ENCODE measurements at regions not wholly inside any gene's neighbourhood (a gene's known extent, or its start where the extent isn't known, plus 50 kb on each side); places are given as distances from the start of the nearest gene placed in this dataset.

DNA sequence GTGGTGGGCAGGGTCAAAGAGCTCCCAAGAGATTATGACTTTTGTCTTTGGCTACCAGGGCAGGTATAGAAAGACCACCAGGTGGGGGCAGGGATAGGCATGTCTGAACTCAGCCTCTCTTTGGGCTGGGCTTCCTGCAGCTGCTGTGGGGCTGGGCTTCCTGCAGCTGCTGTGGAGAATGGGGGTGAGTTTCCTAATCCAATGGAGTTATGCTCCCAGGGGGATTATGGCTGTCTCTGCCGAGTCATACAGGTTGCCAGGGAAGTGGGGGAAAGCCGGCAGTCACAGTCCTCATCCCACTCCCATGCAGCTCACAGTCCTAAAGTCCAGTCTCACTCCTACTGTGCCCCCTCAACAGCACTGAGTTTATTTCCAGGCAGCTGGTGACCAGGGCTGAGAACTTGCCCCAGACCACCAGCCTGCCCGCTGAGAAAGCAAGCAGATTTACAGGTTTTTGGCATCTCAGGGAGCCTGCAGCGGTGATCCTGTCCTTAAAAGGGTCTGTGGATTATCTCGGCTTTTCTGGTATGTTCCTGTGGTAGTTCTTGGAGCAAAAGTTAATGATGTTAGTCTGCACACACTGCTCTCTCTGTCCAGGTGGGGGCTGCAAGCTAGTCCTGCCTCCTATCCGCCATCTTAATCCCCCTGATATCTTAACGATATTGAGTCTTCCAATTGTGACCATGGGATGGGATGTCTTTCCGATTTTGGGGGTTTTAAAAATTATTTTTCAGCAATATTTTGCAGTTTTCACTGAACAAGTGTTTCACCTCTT is 133.4 kb downstream of the RTL9 start:
- Histone ChIP-seq H4K5ac (ENCODE audit: insufficient read length, low read depth, low read length) (no peak overlapping the region), H3K23ac (ENCODE audit: insufficient read length, low read depth, low read length) (no peak overlapping the region), H3K4ac (ENCODE audit: low read depth, low read length) (no peak overlapping the region), H2BK20ac (ENCODE audit: low read depth, low read length, poor library complexity, severe bottlenecking) (no peak overlapping the region), H3K14ac (ENCODE audit: insufficient read depth, low read length) (no peak overlapping the region), H3K23me2 (ENCODE audit: insufficient read length, low read depth, low read length, poor library complexity, severe bottlenecking) (no peaks in the 10 kb centered on the region), H3K4me2 (ENCODE audit: insufficient read depth, insufficient read length, low read length) (no peak overlapping the region), H2BK12ac (ENCODE audit: insufficient read length, low read depth, low read length) (no peak overlapping the region), H4K8ac (replicated peaks; ENCODE audit: insufficient read length, low read depth, low read length) (no peak overlapping the region), H3K27ac (ENCODE audit: insufficient read length, low read depth, low read length) (no peak overlapping the region), H2BK120ac (ENCODE audit: low read depth, low read length, poor library complexity, severe bottlenecking) (no peak overlapping the region), H3K56ac (ENCODE audit: insufficient read length, low read depth, low read length) (no peak overlapping the region), H3K27me3 (ENCODE audit: insufficient read depth, low read length) (no peaks in the 10 kb centered on the region), H3K9me3 (ENCODE audit: control insufficient read depth, low read depth, low read length) (no peaks in the 10 kb centered on the region), H2BK5ac (ENCODE audit: insufficient read length, low read length) (no peak overlapping the region), H2BK15ac (ENCODE audit: low read depth, low read length) (no peak overlapping the region), H3K79me2 (ENCODE audit: insufficient read depth, low read length) (no peaks in the 10 kb centered on the region), H3T11ph (ENCODE audit: low read length) (no peak overlapping the region), H2AFZ (ENCODE audit: low read length) (no peak overlapping the region), H2AK5ac (ENCODE audit: insufficient read length, low read length) (no peak overlapping the region), H3K4me1 (ENCODE audit: insufficient read depth, low read length) (no peaks in the 10 kb centered on the region), H4K91ac (ENCODE audit: insufficient read length, low read depth, low read length) (no peak overlapping the region), H3K9ac (ENCODE audit: extremely low read depth, insufficient read length, low read length) (no peak overlapping the region), H4K20me1 (ENCODE audit: control insufficient read depth, insufficient read depth, insufficient read length) (no peaks in the 10 kb centered on the region), H3K18ac (ENCODE audit: insufficient read length, low read depth, low read length) (no peak overlapping the region), H3K79me1 (ENCODE audit: insufficient read depth, low read depth, low read length, poor library complexity, severe bottlenecking) (no peaks in the 10 kb centered on the region)
- DNase-seq, result no peak
- peak overlapping the region in 1 of 3 experiments; percentile 49; a peak in 3 of 7 replicates for H3K27ac Mint-ChIP-seq
- TF ChIP-seq, protein P1, sequence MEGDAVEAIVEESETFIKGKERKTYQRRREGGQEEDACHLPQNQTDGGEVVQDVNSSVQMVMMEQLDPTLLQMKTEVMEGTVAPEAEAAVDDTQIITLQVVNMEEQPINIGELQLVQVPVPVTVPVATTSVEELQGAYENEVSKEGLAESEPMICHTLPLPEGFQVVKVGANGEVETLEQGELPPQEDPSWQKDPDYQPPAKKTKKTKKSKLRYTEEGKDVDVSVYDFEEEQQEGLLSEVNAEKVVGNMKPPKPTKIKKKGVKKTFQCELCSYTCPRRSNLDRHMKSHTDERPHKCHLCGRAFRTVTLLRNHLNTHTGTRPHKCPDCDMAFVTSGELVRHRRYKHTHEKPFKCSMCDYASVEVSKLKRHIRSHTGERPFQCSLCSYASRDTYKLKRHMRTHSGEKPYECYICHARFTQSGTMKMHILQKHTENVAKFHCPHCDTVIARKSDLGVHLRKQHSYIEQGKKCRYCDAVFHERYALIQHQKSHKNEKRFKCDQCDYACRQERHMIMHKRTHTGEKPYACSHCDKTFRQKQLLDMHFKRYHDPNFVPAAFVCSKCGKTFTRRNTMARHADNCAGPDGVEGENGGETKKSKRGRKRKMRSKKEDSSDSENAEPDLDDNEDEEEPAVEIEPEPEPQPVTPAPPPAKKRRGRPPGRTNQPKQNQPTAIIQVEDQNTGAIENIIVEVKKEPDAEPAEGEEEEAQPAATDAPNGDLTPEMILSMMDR (conservative IDR thresholded peaks at IDR 0.05), result no peak
- no peaks in the 10 kb centered on the region; the same call in 1 of the 2 replicates for H3K27me3 Mint-ChIP-seq (ENCODE audit: low read depth)
- H3K4me3 Mint-ChIP-seq, result no peak overlapping the region
- peaks cover 0 to 15% (median 2%) of the 10 kb centered on the region in 3 experiments; a peak in 2 of 7 replicates for H3K36me3 Mint-ChIP-seq (ENCODE audit: insufficient read depth in 1 of 3, low read depth in 3 of 3)
- no CpG with 5 or more reads among the region's 8 CpGs for WGBS (ENCODE audit: extremely low coverage, insufficient read length, low lambda C conversion rate)
- H3K4me1 Mint-ChIP-seq, result peaks cover 9 to 15% of the 10 kb centered on the region in 2 experiments
- peaks cover 3 to 5% of the 10 kb centered on the region in 2 experiments; a peak in 3 of 5 replicates for H3K9me3 Mint-ChIP-seq

Data from H9 (cell line).